K562 (cell line): ENCODE measurements at regions not wholly inside any gene's neighbourhood (a gene's known extent, or its start where the extent isn't known, plus 50 kb on each side); places are given as distances from the start of the nearest gene placed in this dataset.

ENCODE experiments used
- ATAC-seq: fragments of 200-7000 bp; cut with Tn5 transposase; 3 replicates; pipeline ENCODE4 v1.9.1; 2020; ENCODE audit warnings: moderate library complexity
- BruUV-seq: library from RNA; stranded (reverse); fragments of 400-500 nt; replicated peaks from 2 replicates; lab custom pipeline; 2021; lab: Mats Ljungman, UMichigan
- CTCF ChIA-PET: fragments of 300-600 bp; formaldehyde crosslinking; extraction: SDS; loops from one replicate; lab custom pipeline; 2021; ENCODE audit warnings: low intra/inter-chr PET ratio; lab: Yijun Ruan, JAX
- POLR2A ChIA-PET: fragments of 300-600, 350-650 bp; sonication (Branson Sonifier 250); formaldehyde crosslinking; extraction: SDS; loops from one replicate; lab custom pipeline; 2021; ENCODE audit warnings: antibody characterized with exemption, inconsistent platforms; lab: Yijun Ruan, JAX
- DNase-seq, 4 experiments: peaks; one replicate each; pipeline versions ENCODE4 v3.0.0 to v3.0.0-alpha.2; 2011 to 2018; ENCODE audit warnings: low spot score in 3 of 4, mixed read lengths in 3 of 4; ENCODE audit errors: extremely low read depth in 1 of 4
- FAIRE-seq: peaks from 2 replicates; lab custom pipeline; 2011; peaks lifted over from hg19 to GRCh38; lab: Jason Lieb, UNC
- H2AFZ ChIP-seq: 2 replicates; pipeline ENCODE4 v1.6.0; 2011; ENCODE audit warnings: low read depth, low read length, control low read depth, inconsistent platforms
- H3K27ac ChIP-seq: fragments of 200-600 bp; 3 replicates; pipeline ENCODE4 v1.8.0; 2011; ENCODE audit warnings: low read depth, mild to moderate bottlenecking, control low read depth, inconsistent platforms, low read length, moderate library complexity, mixed read lengths; ENCODE audit errors: extremely low read depth
- H3K27me3 ChIP-seq, 2 experiments: fragments of 300-600 bp in 1 of 2; 2 replicates in 1 of 2; 3 replicates in 1 of 2; pipeline versions ENCODE4 v1.6.0 to v1.8.0; 2011; ENCODE audit warnings: inconsistent platforms in 2 of 2, low read length in 2 of 2, mild to moderate bottlenecking in 1 of 2, mixed read lengths in 1 of 2, moderate library complexity in 1 of 2; ENCODE audit not compliant: control insufficient read depth in 2 of 2, insufficient read depth in 2 of 2
- H3K36me3 ChIP-seq: fragments of 300-600 bp; 3 replicates; pipeline ENCODE4 v1.8.0; 2011; ENCODE audit warnings: mild to moderate bottlenecking, low read length, inconsistent platforms; ENCODE audit not compliant: control insufficient read depth, insufficient read depth
- H3K4me1 ChIP-seq, 2 experiments: fragments of 200-600 bp in 1 of 2; replicated peaks in 1 of 2; 2 replicates in 1 of 2; 3 replicates in 1 of 2; pipeline versions ENCODE4 v1.5.1 to v1.8.0; 2011; ENCODE audit warnings: inconsistent platforms in 2 of 2, low read length in 2 of 2, mild to moderate bottlenecking in 1 of 2, mixed read lengths in 1 of 2, moderate library complexity in 1 of 2; ENCODE audit not compliant: control insufficient read depth in 2 of 2, insufficient read depth in 2 of 2
- H3K4me2 ChIP-seq: 2 replicates; pipeline ENCODE4 v1.6.1; 2011; ENCODE audit warnings: low read length, control low read depth, inconsistent platforms, mixed read lengths; ENCODE audit not compliant: insufficient read depth
- H3K4me3 ChIP-seq: fragments of 200-600 bp; sonication (generic), shearing (Covaris generic); 2 replicates; pipeline ENCODE4 v1.5.1; 2016; ENCODE audit warnings: control low read depth, inconsistent platforms
- H3K79me2 ChIP-seq: fragments of 200-600 bp; 3 replicates; pipeline ENCODE4 v1.8.0; 2011; ENCODE audit warnings: low read length, inconsistent platforms; ENCODE audit not compliant: control insufficient read depth, insufficient read depth
- H3K9ac ChIP-seq, 2 experiments: 2 replicates each; pipeline versions ENCODE4 v1.6.0 to v1.6.1; 2011; ENCODE audit warnings: low read depth in 2 of 2, low read length in 2 of 2, control low read depth in 1 of 2, inconsistent platforms in 1 of 2, mild to moderate bottlenecking in 1 of 2, mixed read lengths in 1 of 2; ENCODE audit not compliant: insufficient read depth in 1 of 2
- H3K9me1 ChIP-seq: one replicate; pipeline ENCODE4 v1.6.0; 2011; ENCODE audit warnings: inconsistent platforms, mild to moderate bottlenecking, low read length, moderate library complexity; ENCODE audit not compliant: control insufficient read depth, insufficient read depth
- H3K9me3 ChIP-seq: replicated peaks from 2 replicates; pipeline ENCODE4 v1.5.1; 2011; ENCODE audit warnings: low read depth, low read length, inconsistent platforms; ENCODE audit not compliant: control insufficient read depth, insufficient read depth
- H4K20me1 ChIP-seq: replicated peaks from 2 replicates; pipeline ENCODE4 v1.6.1; 2011; ENCODE audit warnings: low read length, inconsistent platforms, mixed read lengths; ENCODE audit not compliant: control insufficient read depth, insufficient read depth
- ESRRB ChIP-seq: fragments of 250-450 bp; sonication (Bioruptor Pico); IDR thresholded peaks from 2 replicates; pipeline ENCODE4 v1.5.0; 2020; ENCODE audit warnings: mild to moderate bottlenecking, moderate library complexity, borderline replicate concordance
- HDAC3 ChIP-seq: fragments of 450-650 bp; IDR thresholded peaks from 2 replicates; pipeline ENCODE4 v1.6.1; 2018; ENCODE audit warnings: borderline replicate concordance, mild to moderate bottlenecking, moderate library complexity; ENCODE audit not compliant: partially characterized antibody
- MAFK ChIP-seq: IDR thresholded peaks from 2 replicates; pipeline ENCODE4 v1.6.1; 2011; ENCODE audit warnings: low read length, improper control_type of control experiment
- MED1 ChIP-seq: sonication (generic); formaldehyde crosslinking; IDR thresholded peaks from 2 replicates; pipeline ENCODE4 v1.8.1; 2023; ENCODE audit warnings: missing genetic modification reagents, borderline replicate concordance
- NBN ChIP-seq: fragments of 450-650 bp; IDR thresholded peaks from 2 replicates; pipeline ENCODE4 v1.6.1; 2016; ENCODE audit warnings: low read depth, mild to moderate bottlenecking
- NR4A1 ChIP-seq, 2 experiments: fragments of 250-450 bp in 1 of 2; fragments of 450-650 bp in 1 of 2; sonication (Bioruptor Pico) in 1 of 2; IDR thresholded peaks; 2 replicates each; pipeline versions ENCODE4 v1.4.0 to v1.6.1; 2016 to 2020; ENCODE audit warnings: mild to moderate bottlenecking in 2 of 2, missing compliant biosample characterization in 1 of 2, missing genetic modification characterization in 1 of 2, moderate library complexity in 1 of 2
- PHF20 ChIP-seq: fragments of 450-650 bp; IDR thresholded peaks from 2 replicates; pipeline ENCODE4 v1.6.1; 2018; ENCODE audit not compliant: partially characterized antibody
- POLR2B ChIP-seq: fragments of 450-650 bp; IDR thresholded peaks from 2 replicates; pipeline ENCODE4 v1.6.1; 2018; ENCODE audit warnings: low read depth; ENCODE audit not compliant: partially characterized antibody
- PURB ChIP-seq: sonication (generic); formaldehyde crosslinking; IDR thresholded peaks from 2 replicates; pipeline ENCODE4 v1.9.0; 2021; ENCODE audit warnings: low read depth, mild to moderate bottlenecking, missing genetic modification reagents
- RBM14 ChIP-seq: fragments of 200-400 bp; formaldehyde crosslinking; IDR thresholded peaks from 2 replicates; pipeline ENCODE4 v1.6.1; 2018; ENCODE audit warnings: low read depth, mild to moderate bottlenecking, low read length, moderate library complexity, borderline replicate concordance; ENCODE audit not compliant: insufficient read depth
- RNF2 ChIP-seq: sonication (generic); IDR thresholded peaks from 2 replicates; pipeline ENCODE4 v1.6.1; 2016
- SMC3 ChIP-seq: conservative IDR thresholded peaks from 2 replicates; pipeline ENCODE4 v1.6.1; 2011; ENCODE audit warnings: low read depth, low read length, improper control_type of control experiment; ENCODE audit not compliant: insufficient read depth
- ZNF766 ChIP-seq: fragments of 200-800 bp; sonication (Bioruptor generic); conservative IDR thresholded peaks from 2 replicates; pipeline ENCODE4 v1.6.1; 2016; ENCODE audit warnings: missing genetic modification characterization, missing compliant biosample characterization
- in situ Hi-C: fragments of 300-500 bp; cut with MboI; formaldehyde crosslinking; loops from 4 replicates; pipeline ENCODE4 v1.15.0; 2018; ENCODE audit warnings: inconsistent platforms, mixed read lengths
- intact Hi-C: fragments of 100-400 bp; cut with micrococcal nuclease; formaldehyde crosslinking; loops from 2 replicates; pipeline ENCODE4 v1.14.2; 2022
- TF ChIP-seq, protein P1 (sequence below): sonication (generic); formaldehyde crosslinking; IDR thresholded peaks from 2 replicates; pipeline ENCODE4 v1.8.0; 2022; ENCODE audit warnings: mild to moderate bottlenecking, missing genetic modification reagents
- TF ChIP-seq, protein P2 (sequence below): fragments of 450-650 bp; IDR thresholded peaks from 2 replicates; pipeline ENCODE4 v1.7.1; 2018; ENCODE audit warnings: mild to moderate bottlenecking, low read depth; ENCODE audit not compliant: partially characterized antibody
- TF ChIP-seq, protein P3 (sequence below): fragments of 450-650 bp; formaldehyde crosslinking; IDR thresholded peaks from 2 replicates; pipeline ENCODE4 v1.4.0; 2022; ENCODE audit warnings: missing genetic modification characterization

DNA sequence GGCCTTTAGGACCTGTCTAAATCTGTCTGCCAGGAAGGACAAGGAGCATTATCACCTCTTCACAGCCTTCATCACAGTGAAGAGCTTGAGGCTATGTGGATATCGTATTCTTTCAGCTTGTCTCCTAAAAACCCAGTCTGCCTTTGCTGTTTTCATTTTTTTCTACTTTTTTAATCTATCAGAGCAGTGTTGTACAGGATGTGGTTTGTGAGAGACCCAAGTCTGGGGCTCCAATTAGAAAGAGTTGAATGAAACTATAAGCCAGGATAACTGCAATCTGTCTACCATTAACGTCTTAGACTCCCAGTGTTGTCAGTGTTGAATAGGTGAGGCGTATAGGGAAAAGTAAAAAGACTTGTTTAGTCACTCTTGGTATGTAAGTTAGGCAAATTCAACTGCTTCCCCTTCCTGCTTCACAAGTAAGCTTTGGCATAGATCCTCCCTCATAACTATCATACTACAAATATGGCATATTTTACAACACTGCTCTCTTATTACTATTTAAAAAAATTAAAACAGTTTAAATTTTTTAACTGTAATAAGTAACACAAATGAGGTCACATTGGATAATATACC lies 1225.8 kb upstream of the PRMT6 start (continued):
- no peak for TF ChIP-seq HDAC3

DNA sequence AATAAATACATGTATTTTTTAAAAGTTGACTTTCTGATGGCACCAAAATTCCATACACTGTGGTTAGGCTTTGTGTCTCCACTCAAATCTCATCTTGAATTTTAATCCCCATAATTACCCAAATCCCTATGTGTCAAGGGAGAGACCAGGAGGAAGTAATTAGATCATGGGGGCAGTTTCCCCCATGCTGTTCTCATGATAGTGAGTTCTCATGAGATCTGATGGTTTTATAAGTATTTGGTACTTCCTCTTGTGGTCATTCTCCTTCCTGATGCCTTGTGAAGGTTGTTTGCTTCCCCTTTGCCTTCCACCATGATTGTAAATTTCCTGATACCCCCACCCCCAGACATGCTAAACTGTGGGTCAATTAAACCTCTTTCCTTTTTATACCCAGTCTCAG lies 1218.4 kb upstream of the PRMT6 start:
- Histone ChIP-seq H3K9me3 (no peaks in the 10 kb centered on the region; the same call in 1 of the 2 replicates), H3K4me1 (no peaks in the 10 kb centered on the region), H4K20me1 (no peaks in the 10 kb centered on the region), H3K9me1 (no peaks in the 10 kb centered on the region), H3K27me3 (no peaks in the 10 kb centered on the region), H3K9ac (no peak overlapping the region), H3K4me2 (no peak overlapping the region), H3K27ac (no peak overlapping the region), H3K36me3 (no peaks in the 10 kb centered on the region), H2AFZ (no peak overlapping the region), H3K4me3 (no peak overlapping the region), H3K79me2 (no peaks in the 10 kb centered on the region)
- no TSS peak for BruUV-seq
- ATAC-seq (no peak), DNase-seq (no peak), FAIRE-seq (no peak)
- in situ Hi-C loops (no loop called here), intact Hi-C loops (no loop called here)
- ChIA-PET POLR2A (no interaction called here), CTCF (no interaction called here)
- TF ChIP-seq SMC3 (no peak), ZNF766 (no peak), RNF2 (no peak), NR4A1 (CRISPR knock-in tag; IDR thresholded peaks at IDR 0.05) (no peak), NR4A1 (tag; IDR thresholded peaks at IDR 0.05) (no peak), POLR2B (no peak), RBM14 (no peak), ESRRB (CRISPR knock-in tag) (no peak), MAFK (no peak), MED1 (CRISPR knock-in tag) (no peak), PHF20 (no peak), PURB (CRISPR knock-in tag) (no peak), NBN (no peak)
- TF ChIP-seq, protein P1, sequence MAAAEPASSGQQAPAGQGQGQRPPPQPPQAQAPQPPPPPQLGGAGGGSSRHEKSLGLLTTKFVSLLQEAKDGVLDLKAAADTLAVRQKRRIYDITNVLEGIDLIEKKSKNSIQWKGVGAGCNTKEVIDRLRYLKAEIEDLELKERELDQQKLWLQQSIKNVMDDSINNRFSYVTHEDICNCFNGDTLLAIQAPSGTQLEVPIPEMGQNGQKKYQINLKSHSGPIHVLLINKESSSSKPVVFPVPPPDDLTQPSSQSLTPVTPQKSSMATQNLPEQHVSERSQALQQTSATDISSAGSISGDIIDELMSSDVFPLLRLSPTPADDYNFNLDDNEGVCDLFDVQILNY (CRISPR knock-in tag): no peak
- TF ChIP-seq, protein P2, sequence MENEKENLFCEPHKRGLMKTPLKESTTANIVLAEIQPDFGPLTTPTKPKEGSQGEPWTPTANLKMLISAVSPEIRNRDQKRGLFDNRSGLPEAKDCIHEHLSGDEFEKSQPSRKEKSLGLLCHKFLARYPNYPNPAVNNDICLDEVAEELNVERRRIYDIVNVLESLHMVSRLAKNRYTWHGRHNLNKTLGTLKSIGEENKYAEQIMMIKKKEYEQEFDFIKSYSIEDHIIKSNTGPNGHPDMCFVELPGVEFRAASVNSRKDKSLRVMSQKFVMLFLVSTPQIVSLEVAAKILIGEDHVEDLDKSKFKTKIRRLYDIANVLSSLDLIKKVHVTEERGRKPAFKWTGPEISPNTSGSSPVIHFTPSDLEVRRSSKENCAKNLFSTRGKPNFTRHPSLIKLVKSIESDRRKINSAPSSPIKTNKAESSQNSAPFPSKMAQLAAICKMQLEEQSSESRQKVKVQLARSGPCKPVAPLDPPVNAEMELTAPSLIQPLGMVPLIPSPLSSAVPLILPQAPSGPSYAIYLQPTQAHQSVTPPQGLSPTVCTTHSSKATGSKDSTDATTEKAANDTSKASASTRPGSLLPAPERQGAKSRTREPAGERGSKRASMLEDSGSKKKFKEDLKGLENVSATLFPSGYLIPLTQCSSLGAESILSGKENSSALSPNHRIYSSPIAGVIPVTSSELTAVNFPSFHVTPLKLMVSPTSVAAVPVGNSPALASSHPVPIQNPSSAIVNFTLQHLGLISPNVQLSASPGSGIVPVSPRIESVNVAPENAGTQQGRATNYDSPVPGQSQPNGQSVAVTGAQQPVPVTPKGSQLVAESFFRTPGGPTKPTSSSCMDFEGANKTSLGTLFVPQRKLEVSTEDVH: no peak
- TF ChIP-seq, protein P3, sequence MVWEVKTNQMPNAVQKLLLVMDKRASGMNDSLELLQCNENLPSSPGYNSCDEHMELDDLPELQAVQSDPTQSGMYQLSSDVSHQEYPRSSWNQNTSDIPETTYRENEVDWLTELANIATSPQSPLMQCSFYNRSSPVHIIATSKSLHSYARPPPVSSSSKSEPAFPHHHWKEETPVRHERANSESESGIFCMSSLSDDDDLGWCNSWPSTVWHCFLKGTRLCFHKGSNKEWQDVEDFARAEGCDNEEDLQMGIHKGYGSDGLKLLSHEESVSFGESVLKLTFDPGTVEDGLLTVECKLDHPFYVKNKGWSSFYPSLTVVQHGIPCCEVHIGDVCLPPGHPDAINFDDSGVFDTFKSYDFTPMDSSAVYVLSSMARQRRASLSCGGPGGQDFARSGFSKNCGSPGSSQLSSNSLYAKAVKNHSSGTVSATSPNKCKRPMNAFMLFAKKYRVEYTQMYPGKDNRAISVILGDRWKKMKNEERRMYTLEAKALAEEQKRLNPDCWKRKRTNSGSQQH: no peak
